ENCODE measurements at regions not wholly inside any gene's neighbourhood (a gene's known extent, or its start where the extent isn't known, plus 50 kb on each side); places are given as distances from the start of the nearest gene placed in this dataset.

- TF ChIP-seq CTCF (IDR thresholded peaks at IDR 0.05) (no peak), POLR2A (IDR thresholded peaks at IDR 0.05) (no peak)
- H3K4me3 ChIP-seq (ENCODE audit: low read depth, poor library complexity, severe bottlenecking): no peak overlapping the region
- 66 to 76% methylated on average over 4 of the region's 4 CpGs for WGBS, 2 donors
- intact Hi-C loops (cut with DNase I; ENCODE audit: low total_unique reads): no loop called here
- DNase-seq (ENCODE audit: low spot score in 2 of 2): no peak
These were observed 73.2 kb upstream of the TPK1 start for GRCh38 chr7:144908943-144909556.

- H3K4me3 ChIP-seq (ENCODE audit: low read depth, poor library complexity, severe bottlenecking): no peak overlapping the region
- 90 to 94% methylated on average over 1 of the region's 1 CpG for WGBS, 2 donors
- no peak for TF ChIP-seq POLR2A (IDR thresholded peaks at IDR 0.05)
- no peak for TF ChIP-seq CTCF (IDR thresholded peaks at IDR 0.05)
- intact Hi-C loops (cut with DNase I; ENCODE audit: low total_unique reads): no loop called here
- DNase-seq (ENCODE audit: low spot score in 2 of 2): no peak
These were observed 72.5 kb upstream of the TPK1 start for GRCh38 chr7:144908324-144908723.

- no peak for TF ChIP-seq CTCF (IDR thresholded peaks at IDR 0.05)
- no peak for TF ChIP-seq POLR2A (IDR thresholded peaks at IDR 0.05)
- no peak for DNase-seq (ENCODE audit: low spot score in 2 of 2)
- H3K4me3 ChIP-seq (ENCODE audit: low read depth, poor library complexity, severe bottlenecking): no peak overlapping the region
- intact Hi-C loops (cut with DNase I; ENCODE audit: low total_unique reads): no loop called here
- 63 to 67% methylated on average over 4 of the region's 4 CpGs for WGBS, 2 donors
These were observed 71.7 kb upstream of the TPK1 start for GRCh38 chr7:144907577-144907976.

GRCh38 chr7:144903201-144903600, 67.3 kb upstream of the TPK1 start:
- no peak overlapping the region for H3K4me3 ChIP-seq (ENCODE audit: low read depth, poor library complexity, severe bottlenecking)
- TF ChIP-seq CTCF (IDR thresholded peaks at IDR 0.05) (no peak), POLR2A (IDR thresholded peaks at IDR 0.05) (no peak)
- 92 to 99% methylated on average over 3 of the region's 3 CpGs for WGBS, 2 donors
- intact Hi-C loops (cut with DNase I; ENCODE audit: low total_unique reads): no loop called here
- DNase-seq (ENCODE audit: low spot score in 2 of 2): no peak

GRCh38 chr7:144892761-144893160, 56.9 kb upstream of the TPK1 start:
- 27 to 39% methylated on average over 3 of the region's 3 CpGs for WGBS, 2 donors
- TF ChIP-seq POLR2A (IDR thresholded peaks at IDR 0.05) (no peak), CTCF (IDR thresholded peaks at IDR 0.05) (no peak)
- no peak for DNase-seq (ENCODE audit: low spot score in 2 of 2)
- intact Hi-C loops (cut with DNase I; ENCODE audit: low total_unique reads): no loop called here
- no peak overlapping the region for H3K4me3 ChIP-seq (ENCODE audit: low read depth, poor library complexity, severe bottlenecking)
